Endodermal cell (in vitro differentiated cells): ENCODE measurements at regions not wholly inside any gene's neighbourhood (a gene's known extent, or its start where the extent isn't known, plus 50 kb on each side); places are given as distances from the start of the nearest gene placed in this dataset.
"Not testable (repeated sequence)": the region's sequence is repeated elsewhere in the genome, so short reads cannot be mapped to it uniquely, and the experiment has no call there.

ENCODE experiments used
- DNase-seq: peaks from one replicate; pipeline ENCODE4 v3.0.0-alpha.2; 2017
- H3K27ac ChIP-seq: 2 replicates; pipeline ENCODE4 v1.5.1; 2013; ENCODE audit warnings: mild to moderate bottlenecking, low read depth, low read length, moderate library complexity
- H3K27me3 ChIP-seq: 2 replicates; pipeline ENCODE4 v1.6.1; 2013; ENCODE audit warnings: mild to moderate bottlenecking, low read length, moderate library complexity; ENCODE audit not compliant: insufficient read depth, control insufficient read depth, poor library complexity, severe bottlenecking
- H3K36me3 ChIP-seq: 2 replicates; pipeline ENCODE4 v1.7.0; 2013; ENCODE audit warnings: mild to moderate bottlenecking, low read length, moderate library complexity; ENCODE audit not compliant: control insufficient read depth, insufficient read depth
- H3K4me1 ChIP-seq: one replicate; pipeline ENCODE4 v1.7.0; 2013; ENCODE audit warnings: low read length; ENCODE audit not compliant: control insufficient read depth, insufficient read depth
- H3K4me3 ChIP-seq: 2 replicates; pipeline ENCODE4 v1.5.1; 2013; ENCODE audit warnings: mild to moderate bottlenecking, low read length, moderate library complexity
- H3K9ac ChIP-seq: 2 replicates; pipeline ENCODE4 v1.6.1; 2013; ENCODE audit warnings: mild to moderate bottlenecking, low read length, moderate library complexity; ENCODE audit not compliant: poor library complexity, severe bottlenecking; ENCODE audit errors: extremely low read depth
- H3K9me3 ChIP-seq: 2 replicates; pipeline ENCODE4 v1.6.1; 2013; ENCODE audit warnings: mild to moderate bottlenecking, low read length, moderate library complexity; ENCODE audit not compliant: control insufficient read depth
- H3K27ac Mint-ChIP-seq: 2 replicates; pipeline ENCODE4 v1.8.0; 2020; ENCODE audit warnings: mixed read lengths
- H3K27me3 Mint-ChIP-seq: 2 replicates; pipeline ENCODE4 v1.8.0; 2021; ENCODE audit warnings: mild to moderate bottlenecking, mixed read lengths; ENCODE audit not compliant: insufficient read depth
- H3K36me3 Mint-ChIP-seq: 2 replicates; pipeline ENCODE4 v1.8.0; 2020; ENCODE audit warnings: low read depth, mixed read lengths
- H3K4me1 Mint-ChIP-seq: 2 replicates; pipeline ENCODE4 v1.8.0; 2020; ENCODE audit warnings: mixed read lengths
- H3K4me3 Mint-ChIP-seq: 2 replicates; pipeline ENCODE4 v1.8.0; 2020; ENCODE audit warnings: mild to moderate bottlenecking, moderate library complexity, mixed read lengths
- H3K9me3 Mint-ChIP-seq: 2 replicates; pipeline ENCODE4 v1.8.0; 2020; ENCODE audit warnings: mild to moderate bottlenecking, mixed read lengths
- CTCF ChIP-seq: fragments of 200-600 bp; sonication (generic); conservative IDR thresholded peaks from 2 replicates; pipeline ENCODE4 v1.5.0; 2021; ENCODE audit warnings: antibody characterized with exemption, mild to moderate bottlenecking
- WGBS, 2 experiments: methylation state at CpG; one replicate each; pipeline versions ENCODE4 v1.1.5 to v1.1.7; 2013; ENCODE audit warnings: missing lambda C conversion rate in 2 of 2, mixed read lengths in 1 of 2; ENCODE audit not compliant: insufficient coverage in 1 of 2, insufficient read length in 1 of 2; 5-methylcytosine and 5-hydroxymethylcytosine counted together

GRCh38 chr5:67857502-67857901 is 358.1 kb upstream of the PIK3R1 start:
- no peak for DNase-seq
- no peaks in the 10 kb centered on the region for H3K4me1 Mint-ChIP-seq
- H3K9me3 Mint-ChIP-seq, result peaks cover 6% of the 10 kb centered on the region
- Histone ChIP-seq H3K9me3 (peaks cover 7% of the 10 kb centered on the region), H3K27me3 (no peaks in the 10 kb centered on the region), H3K9ac (no peak overlapping the region), H3K4me1 (no peaks in the 10 kb centered on the region), H3K36me3 (no peaks in the 10 kb centered on the region), H3K4me3 (no peak overlapping the region), H3K27ac (no peak overlapping the region)
- WGBS, 2 experiments, result 93% methylated on average over 1 of the region's 1 CpG; no CpG with 5 or more reads in 1 of the 2 experiments
- TF ChIP-seq CTCF, result no peak
- H3K36me3 Mint-ChIP-seq, result no peaks in the 10 kb centered on the region
- no peak overlapping the region for H3K4me3 Mint-ChIP-seq
- no peak overlapping the region for H3K27ac Mint-ChIP-seq
- no peaks in the 10 kb centered on the region for H3K27me3 Mint-ChIP-seq

GRCh38 chr5:67855523-67855922 is 360.0 kb upstream of the PIK3R1 start:
- no peak for DNase-seq
- H3K27ac Mint-ChIP-seq, result no peak overlapping the region
- no peak overlapping the region for H3K4me3 Mint-ChIP-seq
- H3K9me3 ChIP-seq, result peaks cover 7% of the 10 kb centered on the region
- no peak overlapping the region for H3K4me3 ChIP-seq
- H3K9ac ChIP-seq, result no peak overlapping the region
- WGBS, 2 experiments, result 63 to 76% methylated on average over 3 to 5 of the region's 5 CpGs
- no peaks in the 10 kb centered on the region for H3K27me3 Mint-ChIP-seq
- no peaks in the 10 kb centered on the region for H3K27me3 ChIP-seq
- H3K36me3 ChIP-seq, result no peaks in the 10 kb centered on the region
- H3K4me1 Mint-ChIP-seq, result no peaks in the 10 kb centered on the region
- H3K4me1 ChIP-seq, result no peaks in the 10 kb centered on the region
- no peaks in the 10 kb centered on the region for H3K36me3 Mint-ChIP-seq
- no peak for TF ChIP-seq CTCF
- H3K27ac ChIP-seq, result no peak overlapping the region
- H3K9me3 Mint-ChIP-seq, result peaks cover 6% of the 10 kb centered on the region

- H3K27ac Mint-ChIP-seq, DNase-seq, H3K27me3 Mint-ChIP-seq, H3K9me3 ChIP-seq, H3K27ac ChIP-seq, H3K4me1 Mint-ChIP-seq, H3K9me3 Mint-ChIP-seq, H3K36me3 ChIP-seq, H3K4me3 Mint-ChIP-seq, H3K4me3 ChIP-seq, H3K36me3 Mint-ChIP-seq, H3K4me1 ChIP-seq, H3K27me3 ChIP-seq, H3K9ac ChIP-seq: not testable (repeated sequence)
- WGBS, 2 experiments, result 71 to 72% methylated on average over 4 of the region's 5 CpGs
Measured at GRCh38 chr5:67850906-67851305, 364.6 kb upstream of the PIK3R1 start.

- no peaks in the 10 kb centered on the region for H3K9me3 Mint-ChIP-seq
- no peak overlapping the region for H3K27ac ChIP-seq
- H3K27ac Mint-ChIP-seq, result no peak overlapping the region
- H3K4me1 Mint-ChIP-seq, result peaks cover 4% of the 10 kb centered on the region
- H3K9me3 ChIP-seq, result no peaks in the 10 kb centered on the region
- no peak overlapping the region for H3K9ac ChIP-seq
- DNase-seq, result no peak
- no peaks in the 10 kb centered on the region for H3K36me3 ChIP-seq
- WGBS, 2 experiments, result 65 to 72% methylated on average over 3 of the region's 3 CpGs
- H3K27me3 ChIP-seq, result no peaks in the 10 kb centered on the region
- no peak overlapping the region for H3K4me3 Mint-ChIP-seq
- no peaks in the 10 kb centered on the region for H3K4me1 ChIP-seq
- TF ChIP-seq CTCF, result no peak
- no peak overlapping the region for H3K4me3 ChIP-seq
- no peaks in the 10 kb centered on the region for H3K27me3 Mint-ChIP-seq
- H3K36me3 Mint-ChIP-seq, result no peaks in the 10 kb centered on the region
Measured at GRCh38 chr5:67844924-67845323, 370.6 kb upstream of the PIK3R1 start.
